Activated naive CD4-positive, alpha-beta T cell treated with anti-CD3 and anti-CD28 coated beads for 36 hours (primary cell): ENCODE measurements at regions not wholly inside any gene's neighbourhood (a gene's known extent, or its start where the extent isn't known, plus 50 kb on each side); places are given as distances from the start of the nearest gene placed in this dataset.
A peak's percentile ranks its signal among the peaks of the same experiment; 100 is the strongest.
"Not testable (repeated sequence)": the region's sequence is repeated elsewhere in the genome, so short reads cannot be mapped to it uniquely, and the experiment has no call there.

Experiments used
- CTCF ChIA-PET: fragments of 350-600 bp; sonication (Branson Sonifier 250); formaldehyde crosslinking; loops from one replicate; lab custom pipeline; 2021; ENCODE audit warnings: antibody characterized with exemption; lab: Charles Lee
- DNase-seq: peaks from one replicate; pipeline ENCODE4 v3.0.0-alpha.2; 2020
- H3K27ac Mint-ChIP-seq: one replicate; pipeline ENCODE4 v1.8.0; 2021; ENCODE audit warnings: mild to moderate bottlenecking, mixed read lengths
- H3K27me3 Mint-ChIP-seq: one replicate; pipeline ENCODE4 v1.8.0; 2021; ENCODE audit warnings: low read depth, mixed read lengths
- H3K36me3 Mint-ChIP-seq: one replicate; pipeline ENCODE4 v1.8.0; 2021; ENCODE audit warnings: low read depth, mixed read lengths
- H3K4me1 Mint-ChIP-seq: one replicate; pipeline ENCODE4 v1.8.0; 2021; ENCODE audit warnings: low read depth, mixed read lengths
- H3K4me3 Mint-ChIP-seq: one replicate; pipeline ENCODE4 v1.8.0; 2021; ENCODE audit warnings: mild to moderate bottlenecking, moderate library complexity, mixed read lengths
- H3K9me3 Mint-ChIP-seq: one replicate; pipeline ENCODE4 v1.8.0; 2021; ENCODE audit warnings: mixed read lengths
- intact Hi-C: fragments of 100-400 bp; cut with micrococcal nuclease; formaldehyde crosslinking; loops from one replicate; pipeline ENCODE4 v1.15.1; 2023

DNA sequence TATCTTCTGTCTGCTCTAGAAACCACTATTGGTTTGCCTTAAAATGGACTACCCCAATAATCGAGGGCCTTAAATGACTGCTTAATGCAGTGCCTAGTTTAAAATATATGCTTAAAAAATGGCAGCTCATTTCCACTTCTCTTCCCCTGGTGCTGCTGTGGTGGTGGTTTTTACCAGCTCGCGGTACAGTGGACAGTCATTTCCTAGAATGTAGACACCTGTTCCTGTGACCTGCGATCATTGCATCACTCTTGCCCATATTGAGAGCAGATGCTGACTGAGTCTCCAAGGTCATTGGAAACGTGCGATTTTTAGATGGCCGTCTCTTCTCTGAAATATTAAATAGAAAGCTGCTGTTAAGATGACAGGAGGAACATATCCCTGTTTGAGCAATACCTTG lies 164.1 kb downstream of the UTRN start:
- no peaks in the 10 kb centered on the region for H3K27me3 Mint-ChIP-seq
- CTCF ChIA-PET = interaction anchor here (1.1 kb wide), 1 partner anchor 31 kb away, joined by 3 read pairs; no protein-coding TSS in a partner anchor
- H3K36me3 Mint-ChIP-seq = peaks cover 12% of the 10 kb centered on the region
- DNase-seq = no peak
- no peak overlapping the region for H3K4me3 Mint-ChIP-seq
- H3K27ac Mint-ChIP-seq = no peak overlapping the region
- no peaks in the 10 kb centered on the region for H3K9me3 Mint-ChIP-seq
- intact Hi-C loops = no loop called here
- no peaks in the 10 kb centered on the region for H3K4me1 Mint-ChIP-seq

DNA sequence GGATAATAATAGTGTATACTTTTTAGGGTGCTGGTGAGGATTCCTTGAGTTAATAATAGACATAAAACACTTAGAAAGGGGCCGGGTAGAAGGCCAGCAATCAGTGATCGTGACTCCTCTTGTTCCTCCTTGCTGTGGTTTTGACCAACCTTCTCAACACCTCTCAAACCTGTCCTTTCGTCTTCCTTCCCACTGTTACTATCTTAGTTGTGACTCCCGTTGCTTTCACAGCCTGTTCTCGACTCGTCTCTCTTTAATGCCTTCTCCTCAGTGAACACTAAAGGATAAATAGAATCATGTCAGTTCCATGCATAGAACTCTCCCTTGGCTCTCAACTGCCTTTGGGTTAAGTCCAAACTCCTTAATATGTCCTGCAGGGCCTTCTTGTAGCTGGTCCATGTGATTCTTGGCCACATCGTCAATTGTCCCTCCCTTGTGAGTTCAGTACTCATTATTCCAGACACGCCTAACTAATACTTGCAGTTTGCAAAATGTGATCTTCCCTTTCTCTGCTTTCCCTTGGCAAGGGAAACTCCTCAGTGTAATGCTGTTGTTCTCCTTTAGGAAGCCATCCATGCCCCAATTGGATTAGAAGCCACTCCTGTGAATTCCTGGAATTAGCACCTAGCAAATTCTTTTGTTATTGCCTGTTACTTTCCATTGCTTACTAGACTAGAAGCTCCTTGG lies 164.9 kb downstream of the UTRN start:
- Mint-ChIP-seq H3K36me3 (peaks cover 12% of the 10 kb centered on the region), H3K4me3 (no peak overlapping the region), H3K4me1 (no peaks in the 10 kb centered on the region), H3K27ac (no peak overlapping the region), H3K9me3 (no peaks in the 10 kb centered on the region), H3K27me3 (no peaks in the 10 kb centered on the region)
- DNase-seq = no peak
- intact Hi-C loops = no loop called here
- CTCF ChIA-PET = no interaction called here

DNA sequence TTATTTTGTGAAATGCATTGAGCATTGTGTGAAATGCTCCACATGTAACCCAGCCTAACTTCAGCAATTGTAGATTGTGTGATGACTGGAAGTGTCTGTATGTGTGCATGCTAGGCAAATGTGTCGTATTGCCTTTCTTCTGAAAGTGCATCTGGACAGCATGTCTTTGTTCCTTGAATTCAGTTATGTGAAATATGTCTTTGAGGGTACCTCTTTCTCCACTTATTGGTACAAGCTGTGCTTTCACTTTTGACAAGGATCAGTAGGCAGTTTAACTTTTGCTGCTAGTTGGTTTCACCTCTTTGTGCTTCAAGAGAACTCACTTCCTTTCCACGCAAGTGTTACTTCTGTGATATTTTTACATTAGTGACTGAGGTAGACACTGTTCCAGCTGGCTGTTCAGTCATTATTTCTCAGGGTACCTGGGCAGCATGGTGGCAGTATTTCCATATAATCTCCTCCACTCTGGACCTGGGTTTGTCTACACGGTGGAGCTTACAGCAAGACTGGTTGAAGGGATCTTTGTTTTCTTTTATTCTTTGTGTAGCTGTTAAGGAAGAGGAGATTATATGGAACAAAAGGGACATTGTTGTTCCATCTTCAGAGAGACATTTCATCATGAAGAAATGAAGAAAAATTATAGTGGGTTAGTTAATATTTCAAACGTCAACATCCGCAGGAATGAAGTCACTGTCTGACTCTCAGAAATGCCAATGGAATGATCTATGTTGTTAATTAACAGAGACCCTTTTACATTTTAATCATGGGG lies 175.4 kb downstream of the UTRN start:
- Mint-ChIP-seq H3K27me3 (no peaks in the 10 kb centered on the region), H3K4me3 (no peak overlapping the region), H3K27ac (peak overlapping the region; percentile 20), H3K36me3 (peaks cover 37% of the 10 kb centered on the region), H3K9me3 (peaks cover 2% of the 10 kb centered on the region), H3K4me1 (peaks cover 16% of the 10 kb centered on the region)
- peak; percentile 37 for DNase-seq
- intact Hi-C loops = loop anchor here (1.0 kb wide), 3 partner anchors 9 to 116 kb away; no protein-coding TSS in a partner anchor
- CTCF ChIA-PET = interaction anchor here (0.5 to 3.8 kb wide), 6 partner anchors 8 to 179 kb away, joined by 3 to 23 read pairs (median 4); no protein-coding TSS in a partner anchor

DNA sequence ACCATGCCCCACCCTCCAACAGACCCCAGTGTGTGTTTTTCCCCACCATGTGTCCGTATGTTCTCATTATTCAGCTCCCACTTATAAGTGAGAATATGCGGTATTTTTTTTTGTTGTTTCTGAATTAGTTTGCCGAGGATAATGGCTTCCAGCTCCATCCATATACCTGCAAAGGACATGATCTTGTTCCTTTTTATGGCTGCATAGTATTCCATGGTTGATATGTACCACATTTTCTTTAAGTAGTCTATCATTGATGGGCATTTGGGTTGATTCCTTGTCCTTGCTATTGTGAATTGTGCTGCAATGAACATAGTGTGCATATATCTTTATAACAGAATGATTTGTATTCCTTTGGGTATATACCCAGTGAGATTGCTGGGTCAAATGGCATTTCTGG lies 176.9 kb downstream of the UTRN start:
- CTCF ChIA-PET = interaction anchor here (3.8 kb wide), 1 partner anchor 19 kb away, joined by 23 read pairs; no protein-coding TSS in a partner anchor
- Mint-ChIP-seq H3K36me3 (peaks cover 37% of the 10 kb centered on the region), H3K9me3 (peaks cover 2% of the 10 kb centered on the region), H3K27ac (no peak overlapping the region), H3K4me1 (peaks cover 13% of the 10 kb centered on the region), H3K27me3 (no peaks in the 10 kb centered on the region), H3K4me3 (no peak overlapping the region)
- no peak for DNase-seq
- intact Hi-C loops = no loop called here

DNA sequence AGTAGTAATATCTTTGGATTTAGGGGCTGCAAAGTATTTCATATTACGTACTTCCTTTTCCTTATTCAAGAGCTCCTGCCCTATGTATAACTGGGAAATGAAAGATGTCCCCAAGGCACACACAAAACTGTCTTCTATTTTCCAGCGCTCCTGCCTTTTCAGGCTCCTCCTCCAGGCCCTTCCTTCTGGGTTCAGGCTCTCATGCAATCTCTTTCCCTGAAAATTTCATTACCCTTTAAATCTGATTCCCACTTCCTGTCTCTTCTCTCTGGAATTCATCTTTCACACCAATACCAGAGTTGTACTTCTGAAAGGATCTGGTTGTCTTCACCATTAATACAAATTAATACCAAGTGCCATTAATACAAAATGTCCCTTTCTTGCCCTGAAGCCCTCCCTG lies 181.6 kb downstream of the UTRN start:
- no peak for DNase-seq
- peaks cover 20% of the 10 kb centered on the region for H3K4me1 Mint-ChIP-seq
- H3K9me3 Mint-ChIP-seq = peaks cover 2% of the 10 kb centered on the region
- no peaks in the 10 kb centered on the region for H3K27me3 Mint-ChIP-seq
- H3K4me3 Mint-ChIP-seq = no peak overlapping the region
- CTCF ChIA-PET = no interaction called here
- peaks cover 21% of the 10 kb centered on the region for H3K36me3 Mint-ChIP-seq
- intact Hi-C loops = loop anchor here (5.0 kb wide), 2 partner anchors 219 to 359 kb away; no protein-coding TSS in a partner anchor
- no peak overlapping the region for H3K27ac Mint-ChIP-seq

DNA sequence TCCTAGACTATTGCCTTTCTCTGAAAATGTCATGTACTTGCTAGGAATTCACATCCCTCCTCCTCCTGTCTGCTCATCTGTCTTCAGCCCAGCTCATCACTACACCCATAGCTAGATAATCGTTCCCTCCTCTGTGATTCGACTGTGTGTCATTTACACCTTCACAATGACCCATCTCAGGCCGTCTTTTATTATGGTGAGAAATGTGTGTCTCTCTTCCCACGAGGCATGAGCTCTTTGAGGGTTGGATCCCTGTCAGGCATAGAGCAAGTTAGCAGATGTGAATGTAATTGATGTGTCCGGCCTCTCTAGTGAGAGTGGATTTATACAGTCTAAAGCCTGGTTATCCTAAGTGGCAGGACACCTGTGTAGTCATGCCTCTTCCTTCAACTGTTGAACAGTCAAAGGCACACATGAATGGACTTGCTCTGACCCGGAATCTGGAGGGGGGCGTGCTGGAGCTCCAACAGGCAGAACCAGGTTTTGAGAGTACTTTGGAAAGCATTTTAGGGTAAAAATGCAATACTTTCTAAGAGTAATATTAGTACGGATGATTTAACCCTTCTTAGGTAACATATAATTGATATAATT lies 182.1 kb downstream of the UTRN start:
- CTCF ChIA-PET = interaction anchor here (1.9 kb wide), 1 partner anchor 7 kb away, joined by 7 read pairs; no protein-coding TSS in a partner anchor
- Mint-ChIP-seq H3K9me3 (no peaks in the 10 kb centered on the region), H3K27ac (no peak overlapping the region), H3K4me1 (peaks cover 20% of the 10 kb centered on the region), H3K4me3 (no peak overlapping the region), H3K36me3 (peaks cover 16% of the 10 kb centered on the region), H3K27me3 (no peaks in the 10 kb centered on the region)
- intact Hi-C loops = loop anchor here (5.0 kb wide), 2 partner anchors 220 to 360 kb away; no protein-coding TSS in a partner anchor
- DNase-seq = no peak

DNA sequence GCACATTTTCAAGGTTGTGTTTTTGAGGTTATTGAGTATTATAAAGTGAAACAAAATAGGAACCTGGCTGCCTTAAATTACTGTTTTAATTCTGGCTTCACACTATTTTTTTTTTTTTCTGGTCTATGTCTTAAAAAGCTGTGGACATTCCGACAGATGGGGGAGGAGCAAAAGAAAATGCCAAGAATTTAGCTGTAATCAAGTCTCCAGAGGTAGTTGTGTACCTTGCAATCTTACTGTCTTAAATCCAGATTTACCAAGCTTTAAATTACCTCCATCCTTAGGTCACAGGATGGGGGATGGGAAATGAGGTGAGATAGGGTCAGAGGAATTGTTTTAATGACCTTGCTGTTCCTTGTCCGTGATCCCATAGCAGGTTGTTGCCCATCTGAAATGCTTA lies 182.8 kb downstream of the UTRN start:
- intact Hi-C loops = loop anchor here (5.0 kb wide), 2 partner anchors 221 to 361 kb away; no protein-coding TSS in a partner anchor
- CTCF ChIA-PET = interaction anchor here (0.6 to 1.9 kb wide), 4 partner anchors 8 to 566 kb away, joined by 3 to 9 read pairs (median 5); no protein-coding TSS in a partner anchor
- Mint-ChIP-seq H3K4me1 (peaks cover 20% of the 10 kb centered on the region), H3K9me3 (no peaks in the 10 kb centered on the region), H3K4me3 (no peak overlapping the region), H3K36me3 (peaks cover 14% of the 10 kb centered on the region), H3K27me3 (no peaks in the 10 kb centered on the region), H3K27ac (no peak overlapping the region)
- DNase-seq = no peak

DNA sequence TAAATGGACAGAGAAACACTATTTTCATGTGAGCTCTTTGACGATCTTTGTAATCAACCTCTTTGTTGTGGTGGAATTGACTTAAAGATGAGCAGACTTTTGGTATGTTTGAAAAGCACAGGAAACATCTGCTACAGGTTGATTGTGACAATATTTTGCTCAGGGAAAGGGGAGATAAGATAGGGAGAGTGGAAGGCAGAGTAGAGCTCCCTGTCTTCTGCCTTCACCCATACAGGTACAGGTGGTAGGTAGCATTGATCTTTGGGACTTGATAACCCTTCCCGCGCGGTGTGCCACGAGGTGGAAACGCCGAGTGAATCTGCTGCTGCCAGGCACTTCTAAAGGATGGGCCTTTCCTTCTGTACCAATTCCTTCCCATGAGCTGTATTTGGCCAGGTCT lies 183.6 kb downstream of the UTRN start:
- DNase-seq = peak; percentile 27
- peaks cover 20% of the 10 kb centered on the region for H3K4me1 Mint-ChIP-seq

DNA sequence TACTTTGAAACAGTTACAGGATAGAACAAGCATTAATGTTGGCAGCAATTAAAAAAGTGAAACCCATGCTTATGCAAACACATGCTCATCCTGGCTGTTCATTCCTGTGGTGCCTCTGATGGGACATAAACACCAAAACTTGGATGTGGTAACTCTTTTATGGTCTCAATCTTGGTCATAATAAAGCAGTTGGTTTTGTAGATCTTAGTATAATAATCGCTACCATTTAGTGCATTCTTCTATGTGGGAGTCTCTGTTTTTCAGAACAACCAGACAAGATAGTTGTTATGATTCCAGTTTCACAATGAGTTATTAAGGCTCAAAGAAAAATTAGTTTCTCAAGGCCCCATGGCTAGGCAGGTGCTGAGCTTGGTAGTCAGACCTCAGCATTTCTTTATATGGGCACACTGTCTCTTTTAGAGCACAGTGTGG lies 184.0 kb downstream of the UTRN start:
- peak; percentile 43 for DNase-seq
- CTCF ChIA-PET = interaction anchor here (0.8 to 1.9 kb wide), 4 partner anchors 9 to 184 kb away, joined by 4 to 13 read pairs (median 8); partner anchors contain the start of gene UTRN
- peak overlapping the region; percentile 42 for H3K4me3 Mint-ChIP-seq

More for the DNA sequence above, 183.6 kb downstream of the UTRN start:
- CTCF ChIA-PET = interaction anchor here (0.7 to 1.9 kb wide), 5 partner anchors 9 to 183 kb away, joined by 3 to 13 read pairs (median 7); partner anchors contain the start of gene UTRN
- H3K27me3 Mint-ChIP-seq = no peaks in the 10 kb centered on the region
- intact Hi-C loops = loop anchor here (1.0 to 5.0 kb wide), 7 partner anchors 8 to 361 kb away; partner anchors contain the start of gene UTRN
- no peaks in the 10 kb centered on the region for H3K9me3 Mint-ChIP-seq
- H3K4me3 Mint-ChIP-seq = peak overlapping the region; percentile 42
- peak overlapping the region; percentile 46 for H3K27ac Mint-ChIP-seq
- peaks cover 8% of the 10 kb centered on the region for H3K36me3 Mint-ChIP-seq

DNA sequence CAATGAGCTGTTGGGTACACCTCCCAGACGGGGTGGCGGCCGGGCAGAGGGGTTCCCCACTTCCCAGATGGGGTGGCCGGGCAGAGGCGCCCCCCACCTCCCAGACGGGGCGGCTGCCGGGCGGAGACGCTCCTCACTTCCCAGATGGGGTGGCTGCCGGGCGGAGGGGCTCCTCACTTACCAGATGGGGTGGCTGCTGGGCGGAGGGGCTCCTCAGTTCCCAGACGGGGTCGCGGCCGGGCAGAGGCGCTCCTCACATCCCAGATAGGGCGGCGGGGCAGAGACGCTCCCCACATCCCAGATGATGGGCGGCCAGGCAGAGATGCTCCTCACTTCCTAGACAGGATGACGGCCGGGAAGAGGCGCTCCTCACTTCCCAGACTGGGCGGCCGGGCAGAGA lies 185.1 kb downstream of the UTRN start:
- H3K9me3 Mint-ChIP-seq, intact Hi-C loops, DNase-seq, H3K4me3 Mint-ChIP-seq, H3K36me3 Mint-ChIP-seq, H3K27me3 Mint-ChIP-seq, CTCF ChIA-PET, H3K27ac Mint-ChIP-seq: not testable (repeated sequence)
- H3K4me1 Mint-ChIP-seq = peaks cover 20% of the 10 kb centered on the region

More for the DNA sequence above, 184.0 kb downstream of the UTRN start:
- Mint-ChIP-seq H3K4me1 (peaks cover 20% of the 10 kb centered on the region), H3K36me3 (peaks cover 5% of the 10 kb centered on the region), H3K27me3 (no peaks in the 10 kb centered on the region), H3K9me3 (no peaks in the 10 kb centered on the region), H3K27ac (peak overlapping the region; percentile 46)
- intact Hi-C loops = loop anchor here (1.0 to 5.0 kb wide), 7 partner anchors 9 to 362 kb away; partner anchors contain the start of gene UTRN

DNA sequence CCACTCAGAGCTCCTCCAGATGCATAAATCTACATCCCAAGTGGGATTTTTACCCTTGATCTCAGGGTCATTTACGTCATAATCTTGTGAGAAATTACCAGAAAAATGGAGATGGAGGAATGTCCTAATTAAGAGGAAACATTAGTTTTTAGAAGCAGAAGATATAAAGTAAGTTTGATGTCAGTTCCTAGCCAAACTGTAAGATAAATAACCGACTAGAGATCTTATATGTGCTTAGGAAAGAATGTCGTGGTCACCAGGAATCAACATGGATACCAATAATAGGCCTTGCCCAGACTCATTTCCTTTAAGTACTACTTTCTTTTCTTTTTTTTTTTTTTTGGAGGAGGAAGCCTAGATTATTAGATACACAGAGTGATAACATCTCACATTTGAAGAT lies 186.9 kb downstream of the UTRN start:
- CTCF ChIA-PET = no interaction called here
- intact Hi-C loops = no loop called here
- no peaks in the 10 kb centered on the region for H3K27me3 Mint-ChIP-seq
- H3K4me1 Mint-ChIP-seq = peaks cover 20% of the 10 kb centered on the region
- no peaks in the 10 kb centered on the region for H3K9me3 Mint-ChIP-seq
- no peak for DNase-seq
- no peak overlapping the region for H3K27ac Mint-ChIP-seq
- H3K36me3 Mint-ChIP-seq = peaks cover 8% of the 10 kb centered on the region
- H3K4me3 Mint-ChIP-seq = no peak overlapping the region

DNA sequence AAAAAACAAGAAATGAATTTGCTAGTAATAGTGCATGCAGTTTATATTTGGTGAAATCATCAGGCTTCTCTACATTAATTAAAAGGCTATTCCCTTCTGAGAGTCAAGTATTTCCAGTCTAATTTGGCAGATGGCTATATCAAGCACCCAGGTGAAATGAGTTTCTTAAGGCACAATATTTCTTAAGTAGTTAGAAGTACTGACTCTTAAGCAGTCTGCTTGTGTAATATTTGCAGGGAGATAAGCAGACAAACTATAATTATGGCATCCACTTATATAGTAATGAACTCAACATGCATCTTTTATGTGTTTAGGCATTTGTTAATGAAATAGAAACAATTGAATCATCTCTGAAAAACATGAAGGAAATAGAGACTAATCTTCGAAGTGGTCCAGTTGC lies 189.2 kb downstream of the UTRN start:
- Mint-ChIP-seq H3K27me3 (no peaks in the 10 kb centered on the region), H3K4me1 (peaks cover 3% of the 10 kb centered on the region), H3K4me3 (no peak overlapping the region), H3K36me3 (peaks cover 8% of the 10 kb centered on the region), H3K27ac (no peak overlapping the region), H3K9me3 (no peaks in the 10 kb centered on the region)
- no peak for DNase-seq
- CTCF ChIA-PET = no interaction called here
- intact Hi-C loops = no loop called here
